Midbrain (tissue), 1 donor: ENCODE measurements at regions not wholly inside any gene's neighbourhood (a gene's known extent, or its start where the extent isn't known, plus 50 kb on each side); places are given as distances from the start of the nearest gene placed in this dataset.

ENCODE experiments used
- DNase-seq: peaks from one replicate; lab custom pipeline; 2025; lab: John Stamatoyannopoulos, UW

DNA sequence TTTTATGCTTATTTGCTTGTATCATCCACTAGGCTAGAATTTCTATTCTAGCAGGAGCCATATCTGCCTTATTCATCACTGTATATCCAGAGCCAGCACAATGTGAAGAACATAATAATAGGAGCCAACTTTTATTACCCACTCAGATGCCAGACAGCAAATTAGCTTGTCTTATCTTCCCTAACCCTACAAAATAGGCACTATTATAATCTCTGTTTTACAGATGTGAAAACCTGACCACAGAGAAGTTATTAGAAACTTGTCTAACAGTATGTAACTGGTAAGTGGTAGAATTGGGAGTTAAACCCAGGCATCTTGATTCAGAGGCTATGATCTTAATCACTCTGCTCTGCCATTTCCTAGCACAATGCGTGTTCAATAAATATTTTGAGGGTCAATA, 579.5 kb downstream of the CAAP1 start:
- no peak for DNase-seq

DNA sequence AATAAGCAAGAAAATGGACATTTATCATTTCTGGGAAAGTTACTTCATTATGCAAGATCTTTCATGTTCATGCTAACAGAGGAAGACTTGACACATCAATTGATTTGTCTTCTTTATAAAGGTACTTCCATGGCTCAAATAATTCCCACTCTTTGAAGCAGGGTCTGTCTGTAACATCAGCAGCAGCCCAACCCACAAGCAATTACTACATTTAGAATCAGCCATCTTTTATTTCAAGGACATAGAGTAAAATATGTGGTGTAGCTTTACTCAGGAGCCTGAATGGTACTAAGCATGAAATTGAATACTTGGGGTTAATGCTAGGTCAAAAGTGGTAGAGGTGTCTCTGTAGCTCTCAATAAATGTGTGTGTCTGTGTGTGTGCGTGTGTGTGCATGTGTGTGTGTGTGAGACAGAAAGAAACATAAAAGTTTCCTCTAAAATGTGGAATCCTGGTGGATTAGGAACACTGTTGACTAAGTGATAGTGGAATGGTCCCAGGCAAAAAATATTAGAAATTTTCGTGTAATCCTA, 581.1 kb downstream of the CAAP1 start:
- DNase-seq, result no peak

DNA sequence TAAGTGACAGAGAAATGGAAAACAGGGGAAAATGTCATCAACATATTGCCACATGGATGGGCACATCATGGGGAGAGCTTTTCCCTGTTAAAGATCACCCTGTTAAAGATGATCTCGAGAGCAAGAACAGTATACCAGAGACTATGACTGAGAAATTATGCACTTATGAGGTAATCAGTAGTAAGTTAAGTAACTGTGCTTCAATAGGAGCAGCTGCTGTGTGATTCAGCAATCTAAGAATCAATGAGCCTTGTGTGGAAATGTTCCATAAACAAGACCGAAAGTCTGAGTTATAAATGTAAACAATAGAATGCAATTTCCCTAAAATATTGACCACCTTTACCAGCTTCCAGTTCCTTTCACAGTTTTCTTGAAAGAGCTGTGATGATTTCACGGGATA, 582.3 kb downstream of the CAAP1 start:
- no peak for DNase-seq

DNA sequence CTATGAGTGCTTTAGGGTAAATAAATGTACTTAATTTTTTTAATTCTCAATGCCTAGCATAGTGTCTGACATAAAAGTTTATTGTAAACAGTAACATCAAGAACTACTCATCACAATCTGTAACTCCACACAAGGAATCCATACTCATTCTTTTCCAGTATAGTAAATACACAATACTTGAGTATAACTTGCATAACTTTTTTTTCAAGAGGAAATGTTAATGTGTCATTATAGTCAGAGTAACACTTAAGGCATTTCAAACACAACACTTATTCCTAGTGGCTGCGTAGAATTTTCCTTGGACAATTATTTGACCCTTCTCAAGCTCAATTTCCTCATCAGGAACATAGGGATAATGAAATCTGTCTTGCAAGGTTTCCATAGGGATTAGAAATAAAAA, 584.3 kb downstream of the CAAP1 start:
- no peak for DNase-seq

DNA sequence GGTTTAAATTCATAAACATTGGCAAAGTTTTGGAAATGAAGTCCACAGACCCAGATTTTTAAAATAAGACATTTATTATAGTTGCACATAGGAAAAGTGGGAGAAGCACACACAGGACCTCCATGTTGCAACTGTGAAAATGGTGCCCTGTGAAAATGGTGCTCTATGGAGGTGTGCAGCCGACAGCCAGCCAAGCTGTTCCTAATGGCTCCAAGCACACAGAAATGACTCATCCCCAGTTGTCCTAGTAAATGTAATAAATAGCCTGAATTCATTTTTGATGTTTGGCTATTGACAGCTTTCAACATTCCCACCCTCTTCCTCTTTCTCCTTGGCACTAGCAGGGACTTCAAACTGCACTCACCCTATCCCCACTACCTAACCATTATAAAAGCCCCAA, 590.9 kb downstream of the CAAP1 start:
- DNase-seq, result no peak

DNA sequence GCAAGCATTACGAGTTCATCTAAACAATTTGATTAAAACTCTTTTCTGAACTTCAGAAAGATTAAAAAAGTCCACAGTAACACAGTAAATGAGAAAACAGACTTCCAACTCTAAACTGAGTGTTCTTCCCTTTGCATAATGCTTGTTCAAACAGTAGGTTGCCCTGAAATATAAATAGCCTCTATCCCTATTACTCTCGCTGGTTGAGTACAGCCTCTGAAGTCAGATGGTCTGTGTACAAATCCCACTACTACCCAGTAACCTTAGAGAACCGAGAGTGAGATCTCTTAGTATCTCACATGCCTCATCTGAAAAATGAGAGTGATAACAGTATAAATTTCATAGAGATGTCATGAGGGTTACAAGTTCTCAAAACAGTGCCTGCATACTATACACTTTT, 591.6 kb downstream of the CAAP1 start:
- DNase-seq, result no peak

DNA sequence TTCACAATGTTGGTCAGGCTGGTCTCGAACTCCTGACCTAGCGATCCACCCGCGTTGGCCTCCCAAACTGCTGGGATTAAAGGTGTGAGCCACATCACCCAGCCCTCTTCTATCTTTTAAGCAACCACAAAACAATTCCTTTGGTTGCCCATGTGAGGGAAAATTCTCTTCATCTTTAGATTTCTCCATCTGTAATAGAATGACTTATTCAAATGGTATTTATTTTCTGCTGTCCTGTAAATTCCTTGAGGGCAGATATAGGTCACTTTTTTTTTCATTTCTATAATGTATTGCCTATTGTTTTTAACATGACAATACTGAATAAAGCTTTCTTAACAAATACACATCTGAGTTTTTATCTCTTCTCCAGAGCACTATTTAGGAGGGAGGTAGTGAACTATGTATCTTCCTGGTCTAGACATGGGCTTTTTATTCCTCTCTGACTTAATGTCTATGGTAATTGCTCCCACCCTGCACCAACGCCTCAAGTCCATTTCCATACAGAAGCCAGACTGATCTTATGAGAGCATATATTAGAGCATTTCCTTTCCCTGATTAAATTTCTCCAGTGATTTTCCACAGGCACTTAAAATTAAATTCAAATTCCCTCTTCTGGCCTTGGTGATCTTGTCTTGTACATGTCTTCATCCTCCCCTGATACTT, 595.6 kb downstream of the CAAP1 start:
- no peak for DNase-seq

DNA sequence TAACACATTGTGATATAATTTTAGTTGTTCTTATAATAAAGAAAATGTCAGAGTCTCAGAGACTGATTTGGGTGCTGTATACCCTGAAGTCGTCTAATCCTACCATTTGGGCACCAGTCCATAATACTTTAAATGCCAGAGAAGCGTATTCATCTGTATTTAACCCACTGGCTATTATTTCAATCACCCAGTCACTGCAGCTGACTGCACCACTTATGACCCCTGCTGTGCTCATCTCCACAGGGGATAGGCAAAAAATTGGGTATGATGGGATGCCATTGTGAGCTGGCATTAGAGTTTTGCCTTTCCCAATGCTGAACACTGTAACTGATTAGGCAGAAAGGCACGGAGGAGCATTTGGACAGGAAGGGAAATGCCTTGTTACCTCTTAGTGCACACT, 599.7 kb downstream of the CAAP1 start:
- DNase-seq, result no peak

DNA sequence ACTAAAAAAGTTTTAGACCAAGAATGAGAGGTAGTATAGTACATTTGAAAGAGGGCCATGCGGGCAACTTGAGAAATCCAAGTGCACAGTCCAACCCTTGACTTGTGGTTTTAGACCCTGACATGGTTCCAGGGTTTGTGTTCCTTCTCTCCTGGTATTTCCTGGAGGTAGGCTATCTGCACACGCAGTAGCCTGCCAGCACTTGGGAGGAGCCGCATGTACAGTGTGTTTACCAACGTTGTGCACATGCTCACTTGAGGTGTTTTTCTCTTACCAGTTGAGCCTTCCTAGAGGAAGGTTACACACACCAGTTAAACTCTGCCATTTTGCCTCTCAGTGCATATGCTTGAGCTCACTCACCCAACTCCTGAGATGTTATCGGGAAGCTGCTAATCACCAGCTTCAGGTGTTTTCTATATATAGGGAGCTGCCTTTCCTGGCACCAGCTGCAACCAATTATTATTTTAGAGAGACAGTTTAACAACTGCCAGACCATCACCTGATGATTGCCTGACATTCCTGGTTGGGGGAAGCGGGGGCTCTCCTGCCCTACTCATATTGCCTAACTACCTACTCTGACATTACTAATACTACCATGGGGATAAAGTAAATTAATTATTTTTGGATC, 593.4 kb upstream of the TUSC1 start:
- no peak for DNase-seq

DNA sequence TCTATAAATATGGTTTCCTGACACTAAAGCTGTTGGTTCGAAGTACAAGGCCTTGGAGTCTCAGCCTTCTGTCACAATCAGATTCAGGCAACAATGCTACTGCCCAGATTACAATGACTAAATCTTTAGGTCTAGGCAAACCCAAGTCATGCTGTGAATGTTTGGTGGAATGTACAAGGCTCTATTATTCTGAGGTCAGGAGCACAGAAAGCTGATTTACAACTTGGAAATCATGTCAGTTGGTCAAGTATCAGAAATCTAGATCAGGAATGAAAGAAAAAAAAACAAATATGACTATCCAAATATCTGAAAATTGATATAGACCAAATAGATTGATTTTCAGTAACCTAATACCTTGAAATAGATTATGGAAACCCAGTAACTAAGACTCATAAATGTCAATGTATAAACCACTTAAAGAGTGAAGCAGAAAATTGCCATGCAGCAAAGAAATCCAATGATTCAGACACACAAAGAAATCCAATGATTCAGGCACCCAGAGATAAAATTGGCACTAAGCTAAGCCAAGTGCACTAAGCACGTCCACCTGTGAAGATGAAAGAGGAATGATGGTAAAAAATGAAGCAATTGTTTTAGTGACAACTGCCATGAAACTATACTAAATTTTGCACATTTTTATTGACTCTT, 588.0 kb upstream of the TUSC1 start:
- no peak for DNase-seq

DNA sequence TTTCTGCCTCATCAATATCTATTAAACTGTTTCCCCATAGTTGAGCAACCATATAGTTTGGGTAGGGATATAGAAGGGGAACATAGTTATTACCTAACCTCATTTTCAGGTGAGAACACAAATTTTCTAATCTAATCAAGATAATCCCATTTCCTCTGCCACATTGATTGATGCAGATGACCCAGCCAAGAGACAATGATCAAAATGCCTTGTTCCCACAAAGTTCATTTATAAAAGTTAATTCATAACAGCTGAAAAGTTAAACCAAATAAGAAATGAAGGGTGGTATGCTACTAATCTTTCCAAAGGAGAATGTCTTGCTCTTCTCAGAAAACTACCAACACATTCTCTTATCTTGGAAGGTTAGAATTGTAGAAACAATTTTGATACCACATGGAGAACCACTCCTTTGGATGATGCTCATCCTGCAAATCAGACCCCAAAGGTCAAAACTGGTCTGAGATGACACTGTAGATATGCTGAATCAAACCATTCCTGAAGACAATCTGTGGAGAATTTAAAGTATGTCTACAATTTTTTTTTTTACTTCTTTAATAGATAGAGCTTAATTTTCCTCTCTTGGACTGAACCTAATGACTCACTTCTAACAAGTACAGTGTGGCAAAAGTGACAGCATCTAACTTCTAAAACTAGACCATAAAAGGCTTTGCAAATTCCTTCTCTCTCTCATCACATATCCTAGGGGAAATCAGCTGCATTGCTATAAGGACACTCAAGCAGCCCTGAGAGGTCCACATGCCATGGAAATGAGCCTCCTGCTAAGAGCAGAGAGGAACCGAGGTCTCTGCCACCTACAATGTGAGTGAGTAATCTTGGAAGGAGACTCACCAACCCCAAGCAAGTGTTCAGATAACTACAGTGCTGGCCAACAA, 586.7 kb upstream of the TUSC1 start:
- DNase-seq, result no peak

DNA sequence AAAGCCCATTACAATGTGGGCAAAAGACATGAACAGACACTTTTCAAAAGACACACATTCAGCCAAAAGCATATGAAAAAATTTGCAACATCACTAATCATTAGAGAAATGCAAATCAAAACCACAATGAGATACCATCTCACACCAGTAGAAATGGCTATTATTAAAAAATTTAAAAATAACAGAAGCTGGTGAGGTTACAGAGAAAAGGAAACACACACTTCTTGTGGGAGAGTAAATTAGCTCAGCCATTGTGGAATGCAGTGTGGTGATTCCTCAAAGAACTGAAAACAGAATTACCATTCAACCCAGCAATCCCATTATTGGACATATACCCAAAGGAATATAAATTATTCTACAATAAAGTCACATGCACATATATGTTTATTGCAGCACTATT, 585.2 kb upstream of the TUSC1 start:
- DNase-seq, result no peak

DNA sequence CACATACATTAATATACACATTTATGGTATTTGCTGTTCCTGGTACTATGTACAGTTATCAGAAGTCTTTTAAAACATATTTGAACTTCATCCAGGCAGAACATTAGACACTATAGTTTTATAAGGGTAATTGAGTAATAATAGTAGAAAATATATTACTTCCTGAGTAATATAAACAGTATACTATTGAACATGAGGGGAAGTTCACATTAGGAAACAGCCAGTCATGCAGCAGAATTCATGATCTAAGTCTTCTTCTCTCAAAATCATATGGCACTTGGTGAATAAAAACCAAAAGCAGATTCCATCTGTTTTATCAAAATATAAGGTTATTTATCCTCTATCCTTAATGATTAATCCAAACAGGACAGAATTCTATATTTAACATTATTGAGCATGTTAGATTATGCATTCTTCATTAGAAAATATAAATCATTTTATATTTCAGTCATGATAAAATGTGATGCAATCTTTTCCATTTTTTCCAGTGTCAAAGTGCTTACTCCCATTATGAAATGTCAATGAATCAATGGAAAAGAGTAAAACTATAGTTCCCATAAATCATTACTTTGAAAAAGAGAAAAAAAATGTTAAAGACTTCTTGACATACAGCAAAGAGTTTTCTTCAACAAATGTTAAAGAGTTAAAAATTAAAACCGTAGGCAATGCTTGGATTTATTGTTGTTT, 584.3 kb upstream of the TUSC1 start:
- DNase-seq, result no peak

DNA sequence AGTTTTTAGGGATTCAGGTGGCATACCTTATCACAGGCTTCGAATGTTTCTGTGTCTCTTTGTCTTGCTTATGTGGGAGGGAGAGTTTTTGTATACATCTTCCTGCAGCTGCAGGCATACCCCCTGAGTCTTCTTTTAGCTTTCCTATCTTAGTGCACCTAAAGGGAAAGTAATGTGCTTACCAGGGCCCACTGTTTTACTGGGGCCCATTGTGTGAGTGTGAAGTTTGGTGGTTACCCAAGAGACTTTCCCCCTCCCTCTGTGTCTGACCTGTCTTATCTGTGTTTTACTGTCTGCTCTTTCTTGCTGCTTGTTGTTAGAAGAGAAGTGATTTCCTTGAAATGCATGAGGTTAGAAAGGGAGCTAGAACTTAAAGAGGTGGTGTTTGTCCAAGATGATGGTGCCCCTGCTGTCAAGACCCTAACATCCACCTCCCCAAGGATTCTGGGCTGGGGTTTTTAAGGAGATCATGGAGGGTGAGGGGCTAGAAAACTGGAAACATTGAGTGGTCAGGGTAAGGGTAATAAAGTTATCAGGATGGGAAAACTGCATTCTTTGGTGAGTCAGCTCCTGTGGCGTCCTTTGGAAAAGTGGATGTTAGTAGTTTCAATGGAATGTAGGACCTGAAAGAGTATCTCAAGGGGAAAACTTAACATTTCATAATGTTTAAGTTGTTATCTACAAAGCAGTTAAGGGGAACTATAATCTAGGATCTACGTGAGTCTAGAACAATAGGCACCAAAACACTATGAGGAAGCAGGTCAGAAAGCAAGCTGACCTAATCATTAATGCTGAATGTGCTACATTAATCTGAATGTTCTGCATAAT, 583.5 kb upstream of the TUSC1 start:
- no peak for DNase-seq

DNA sequence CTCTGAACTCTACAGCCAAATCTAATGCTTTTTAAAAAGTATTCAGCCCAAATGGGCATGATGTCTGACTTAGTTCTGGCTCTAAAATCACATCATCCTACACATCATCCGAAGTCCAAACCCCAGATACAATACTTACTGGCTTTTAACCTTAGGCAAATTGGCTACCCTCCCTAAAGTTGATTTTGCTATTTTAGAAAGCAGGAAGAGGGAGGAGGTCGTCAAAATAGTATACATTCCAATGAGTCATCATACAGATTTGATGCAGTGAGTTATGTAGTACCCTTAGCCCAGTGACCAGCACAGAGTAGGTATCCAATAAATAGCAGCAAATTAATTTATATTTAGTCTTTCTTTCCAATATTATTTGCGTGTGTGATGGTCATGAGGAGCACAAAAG, 582.0 kb upstream of the TUSC1 start:
- no peak for DNase-seq

DNA sequence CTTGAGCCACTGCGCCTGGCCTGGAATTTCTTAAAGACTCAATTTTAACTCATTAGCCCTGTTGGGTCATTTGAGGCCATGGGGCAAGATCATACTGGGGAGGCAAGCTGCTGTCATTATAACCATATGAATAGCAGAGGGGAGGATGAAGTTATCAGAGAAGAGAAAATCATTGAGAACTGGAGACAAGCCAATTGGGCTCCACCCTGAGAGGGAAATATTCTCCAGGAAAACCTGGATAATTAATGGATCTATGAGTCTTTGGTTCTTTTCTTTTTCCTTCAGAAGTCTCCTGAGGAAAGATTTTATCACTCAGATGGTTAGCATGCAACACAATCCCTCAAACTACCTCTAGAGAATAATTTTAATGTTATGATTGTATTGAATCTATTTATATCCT, 569.6 kb upstream of the TUSC1 start:
- no peak for DNase-seq

DNA sequence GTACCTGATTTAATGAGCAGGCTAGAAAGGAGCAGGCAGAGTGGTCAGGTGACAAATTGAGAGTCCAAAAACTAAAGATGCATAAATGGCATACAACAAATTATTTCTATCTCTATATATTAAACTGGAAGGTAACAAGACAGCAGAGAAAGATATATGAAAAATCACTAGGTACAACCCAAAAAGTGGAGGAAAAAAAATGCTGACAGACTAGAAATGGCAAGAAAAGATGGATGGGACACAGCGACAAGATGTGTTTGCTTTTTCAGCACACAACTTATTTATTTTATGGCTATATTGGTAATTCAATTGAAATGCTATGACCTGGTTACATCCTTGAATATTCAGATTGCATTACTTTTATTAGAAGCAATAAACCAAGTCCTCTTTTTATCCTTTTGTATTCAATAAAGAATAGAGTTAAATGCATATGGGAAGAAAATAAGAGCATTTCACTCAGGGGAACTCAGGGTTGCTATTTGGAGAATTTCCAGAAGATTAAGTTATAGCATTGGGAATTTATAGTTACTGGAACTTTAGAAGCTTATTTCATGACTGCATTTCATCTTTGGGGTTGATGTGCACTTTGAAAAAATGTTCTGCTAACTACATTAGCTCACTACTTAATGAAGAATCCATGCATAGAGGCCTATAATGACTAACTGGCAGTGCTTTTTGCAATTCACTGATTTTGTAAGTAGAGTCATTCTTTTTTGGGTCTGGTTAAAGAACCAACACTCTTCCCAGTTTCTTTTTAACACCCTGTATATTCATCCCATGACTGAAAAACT, 566.6 kb upstream of the TUSC1 start:
- no peak for DNase-seq

DNA sequence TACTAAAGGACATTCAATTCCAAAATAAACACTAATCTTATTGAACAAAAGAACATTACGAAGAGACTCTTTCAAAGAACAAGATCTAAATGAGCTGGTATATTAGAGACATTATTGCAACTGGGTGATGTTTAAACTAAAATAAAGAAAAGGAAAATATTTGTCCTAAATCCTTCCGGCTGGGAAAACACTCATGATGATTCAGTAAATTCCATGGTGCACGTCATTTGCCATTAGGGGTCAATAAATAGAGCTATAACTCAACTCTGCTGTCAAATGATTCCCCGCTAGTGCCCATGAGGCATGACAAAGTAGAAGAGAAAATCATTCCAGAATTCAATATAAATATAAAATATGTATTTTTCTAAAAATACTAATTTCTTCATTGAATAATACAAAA, 565.5 kb upstream of the TUSC1 start:
- DNase-seq, result no peak

DNA sequence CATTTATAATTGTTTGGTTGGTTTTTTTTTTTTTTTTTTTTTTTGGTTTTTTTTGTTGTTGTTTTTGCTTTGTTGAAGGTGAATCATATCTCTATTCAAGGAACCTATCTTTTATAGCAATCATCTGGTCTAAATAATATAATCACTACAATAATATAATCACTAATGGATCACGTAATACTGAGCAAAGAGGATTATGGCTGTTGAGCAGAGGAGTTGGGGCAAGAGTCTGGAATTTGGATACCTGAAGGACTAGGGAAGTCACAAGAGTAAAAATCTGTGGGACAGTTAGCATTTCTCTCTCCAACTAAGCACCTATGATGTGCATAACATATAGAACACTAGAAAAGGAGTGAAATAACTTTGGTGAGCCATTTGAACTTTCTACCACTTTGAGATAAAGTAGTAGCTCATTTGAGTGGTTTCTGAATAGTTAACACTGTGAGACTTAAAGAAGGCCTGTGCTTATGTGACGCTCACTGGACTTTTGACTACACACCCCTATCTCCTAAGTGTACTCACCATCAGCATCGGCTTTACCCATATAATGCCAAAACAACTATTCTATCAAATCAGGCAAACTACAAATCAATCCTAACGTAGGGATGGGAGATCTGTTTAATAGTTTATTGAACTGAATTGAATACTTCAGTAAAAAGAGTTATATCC, 564.9 kb upstream of the TUSC1 start:
- DNase-seq, result no peak

DNA sequence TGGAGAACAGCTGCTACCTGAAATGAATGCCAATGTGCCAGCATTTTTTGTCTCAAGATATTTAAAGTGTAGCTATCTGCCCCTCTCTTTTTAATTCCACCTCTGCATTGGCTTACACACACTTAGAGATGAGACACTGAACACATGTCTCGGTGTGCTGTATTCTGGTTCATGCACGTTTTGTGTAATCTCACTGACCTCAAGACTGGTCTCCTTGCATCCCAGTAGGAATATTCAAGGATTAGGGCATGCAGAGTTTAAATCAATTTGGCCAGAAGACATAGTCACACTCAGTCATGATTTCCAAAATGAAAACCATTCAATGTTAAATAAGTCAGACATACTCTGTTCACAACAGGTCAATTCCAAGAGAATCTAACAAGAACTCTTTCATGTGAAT, 561.8 kb upstream of the TUSC1 start:
- no peak for DNase-seq
